HG02884 (cell line): ENCODE measurements at regions not wholly inside any gene's neighbourhood (a gene's known extent, or its start where the extent isn't known, plus 50 kb on each side); places are given as distances from the start of the nearest gene placed in this dataset.
A peak's percentile ranks its signal among the peaks of the same experiment; 100 is the strongest.

Experiments used
- ATAC-seq: cut with Tn5 transposase; IDR thresholded peaks from one replicate; pipeline ENCODE4 v1.9.1; 2021; ENCODE audit warnings: mild to moderate bottlenecking, moderate library complexity; ENCODE audit not compliant: unreplicated experiment

- no peak for ATAC-seq
Measured at GRCh38 chr4:167469436-167469835, 235.1 kb upstream of the SPOCK3 start.

- no peak for ATAC-seq
Measured at GRCh38 chr4:167475951-167476350, 241.7 kb upstream of the SPOCK3 start.

- ATAC-seq = no peak
Measured at GRCh38 chr4:167492007-167492406, 257.7 kb upstream of the SPOCK3 start.

GRCh38 chr4:167509551-167509950 is 275.3 kb upstream of the SPOCK3 start:
- no peak for ATAC-seq

DNA sequence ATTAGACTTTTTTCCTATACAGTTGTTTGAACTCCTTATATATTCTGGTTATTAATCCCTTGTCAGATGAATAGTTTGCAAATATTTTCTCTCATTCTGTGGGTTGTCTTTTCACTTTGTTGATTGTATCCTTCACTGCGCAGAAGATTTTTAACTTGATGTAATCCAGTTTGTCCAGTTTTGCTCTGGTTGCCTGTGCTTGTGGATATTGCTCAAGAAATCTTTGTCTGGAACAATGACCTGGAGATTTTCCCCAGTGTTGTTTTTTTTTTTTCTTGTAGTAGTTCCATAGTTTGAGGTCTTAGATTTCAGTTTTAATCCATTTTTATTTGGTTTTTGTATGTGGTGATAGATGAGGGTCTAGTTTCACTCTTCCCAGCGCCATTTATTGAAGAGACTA is 289.8 kb upstream of the SPOCK3 start:
- no peak for ATAC-seq

DNA sequence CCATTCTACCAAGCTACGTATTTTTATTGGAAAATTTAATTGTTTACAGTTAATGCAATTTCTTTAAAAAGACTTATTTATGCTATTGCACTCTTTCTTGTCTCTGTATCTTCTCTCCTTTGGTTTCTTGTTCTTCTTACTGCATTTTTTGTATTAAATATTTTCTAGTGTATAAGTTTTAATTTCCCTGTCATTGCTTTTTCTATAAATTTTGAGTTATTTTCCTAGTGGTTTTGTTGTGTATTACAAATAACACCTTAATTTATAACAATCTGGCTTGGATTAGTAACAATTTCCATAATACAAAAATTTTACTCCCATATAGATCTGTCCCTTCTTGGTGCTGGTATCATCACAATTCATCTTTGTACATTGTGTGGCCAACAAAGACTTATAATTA is 303.5 kb upstream of the SPOCK3 start:
- ATAC-seq = no peak

GRCh38 chr4:167541286-167541685 is 307.0 kb upstream of the SPOCK3 start:
- ATAC-seq = no peak

GRCh38 chr4:167544391-167544790 is 310.1 kb upstream of the SPOCK3 start:
- ATAC-seq = no peak

GRCh38 chr4:167550021-167550420 is 315.7 kb upstream of the SPOCK3 start:
- ATAC-seq = no peak

DNA sequence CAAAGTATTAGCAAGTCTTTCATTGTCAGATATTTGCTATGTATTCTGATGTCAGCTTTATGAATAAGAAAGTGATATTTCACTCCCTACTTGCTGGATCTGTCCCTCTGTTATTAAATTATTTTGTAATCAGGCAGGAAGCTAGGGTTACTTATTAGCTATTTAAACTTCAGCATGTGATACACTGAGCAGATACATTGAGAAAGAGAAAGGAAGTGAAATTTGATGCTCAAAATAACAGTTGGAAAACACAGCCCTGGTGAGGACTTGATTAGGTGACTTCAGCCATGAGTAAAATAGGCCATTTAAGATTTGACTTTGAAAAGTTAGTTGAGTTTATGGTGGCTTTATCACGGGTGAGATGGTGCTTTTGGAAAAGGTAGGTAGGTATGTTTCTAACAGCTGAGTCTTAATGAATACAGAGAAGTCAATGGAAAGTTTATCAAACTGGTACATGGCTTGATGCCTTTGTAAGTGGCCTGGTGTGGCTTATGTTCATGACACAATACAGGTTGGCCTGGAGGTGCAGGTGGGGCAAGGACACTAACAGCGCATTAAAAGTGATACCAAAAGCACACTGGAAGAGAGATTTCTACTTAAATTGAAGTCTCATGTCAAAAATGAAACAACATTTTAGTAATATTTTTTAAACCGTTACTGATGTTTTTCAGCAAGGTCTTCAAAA is 321.2 kb upstream of the SPOCK3 start:
- ATAC-seq = no peak

GRCh38 chr4:167578906-167579305 is 344.6 kb upstream of the SPOCK3 start:
- no peak for ATAC-seq

DNA sequence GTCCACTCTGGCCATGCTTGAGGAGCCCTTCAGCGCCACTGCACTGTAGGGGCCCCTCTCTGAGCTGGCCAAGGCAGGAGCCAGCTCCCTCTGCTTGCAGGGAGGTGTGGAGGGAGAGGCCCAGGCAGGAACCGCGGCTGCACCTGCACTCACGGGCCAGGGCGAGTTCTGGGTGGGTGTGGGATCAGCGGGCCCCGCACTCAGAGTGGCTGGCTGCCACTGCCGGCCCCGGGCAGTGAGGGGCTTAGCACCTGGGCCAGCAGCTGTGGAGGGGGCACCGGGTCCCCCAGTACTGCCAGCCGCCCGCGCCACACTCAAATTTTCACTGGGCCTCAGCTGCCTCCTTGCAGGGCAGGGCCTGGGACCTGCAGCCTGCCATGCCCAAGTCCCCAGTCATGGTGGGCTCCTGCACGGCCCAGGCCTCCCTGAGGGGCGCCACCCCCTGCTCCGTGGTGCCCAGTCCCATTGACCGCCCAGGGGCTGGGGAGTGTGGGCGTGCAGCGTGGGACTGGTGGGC is 347.2 kb upstream of the SPOCK3 start:
- no peak for ATAC-seq

- ATAC-seq = no peak
Measured at GRCh38 chr4:167587361-167587760, 353.1 kb upstream of the SPOCK3 start.

- ATAC-seq = no peak
Measured at GRCh38 chr4:167595898-167596297, 361.6 kb upstream of the SPOCK3 start.

DNA sequence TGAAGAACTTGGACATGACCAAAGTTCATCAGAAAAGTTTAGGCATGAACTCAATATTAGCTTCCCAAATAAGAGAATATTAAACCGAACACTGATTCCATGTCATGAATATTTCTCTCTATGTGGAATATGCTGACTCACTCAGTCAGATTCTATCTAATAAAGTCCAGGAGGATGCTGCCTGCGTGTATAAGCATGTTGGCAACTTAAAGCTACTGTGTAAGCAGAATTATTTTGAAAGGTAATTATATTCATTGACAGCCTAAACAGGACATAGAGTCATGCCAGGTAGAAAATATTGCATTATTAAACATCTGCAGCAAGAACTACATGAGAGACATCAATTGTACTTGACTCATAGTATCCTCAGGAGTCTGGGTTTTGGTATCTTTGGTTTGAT is 367.9 kb upstream of the SPOCK3 start:
- ATAC-seq = no peak

DNA sequence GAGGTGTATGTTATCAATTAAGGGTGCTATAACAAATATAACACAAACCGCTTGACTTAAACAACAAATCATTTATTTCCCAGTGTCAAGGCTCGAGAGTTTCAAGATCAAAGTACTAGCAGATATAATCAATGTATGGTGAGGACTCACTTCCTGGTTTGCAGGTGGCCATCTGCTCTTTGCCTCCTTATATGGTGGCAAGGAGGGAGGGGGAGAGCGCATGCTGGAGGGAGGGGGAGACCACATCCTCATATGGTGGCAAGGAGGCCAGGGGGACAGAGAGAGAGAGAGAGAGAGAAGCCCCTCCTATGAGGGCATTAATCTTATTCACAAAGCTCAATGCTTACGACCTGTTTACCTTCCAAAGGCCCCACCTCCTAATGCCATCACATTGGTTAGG is 372.3 kb upstream of the SPOCK3 start:
- ATAC-seq = no peak

- ATAC-seq = no peak
Measured at GRCh38 chr4:167613381-167613780, 379.1 kb upstream of the SPOCK3 start.

- no peak for ATAC-seq
Measured at GRCh38 chr4:167614866-167615265, 380.6 kb upstream of the SPOCK3 start.

DNA sequence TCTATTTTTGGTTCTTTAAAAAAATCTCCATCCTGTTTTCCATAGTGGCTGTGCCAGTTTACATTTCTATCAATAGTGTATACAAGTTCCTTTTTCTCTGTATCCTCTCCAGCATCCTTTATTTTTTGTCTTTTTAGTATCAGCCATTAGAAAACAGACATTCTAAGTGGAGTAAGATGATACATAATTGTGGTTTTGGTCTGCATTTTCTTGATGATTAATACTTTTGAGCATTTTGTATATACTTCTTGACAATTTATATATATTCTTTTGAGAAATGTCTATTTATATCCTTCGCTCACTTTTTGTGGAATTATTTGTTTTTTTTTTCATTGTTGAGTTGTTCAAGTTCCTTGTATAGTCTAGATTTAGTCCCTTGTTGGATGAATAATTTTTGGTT is 382.2 kb upstream of the SPOCK3 start:
- no peak for ATAC-seq

DNA sequence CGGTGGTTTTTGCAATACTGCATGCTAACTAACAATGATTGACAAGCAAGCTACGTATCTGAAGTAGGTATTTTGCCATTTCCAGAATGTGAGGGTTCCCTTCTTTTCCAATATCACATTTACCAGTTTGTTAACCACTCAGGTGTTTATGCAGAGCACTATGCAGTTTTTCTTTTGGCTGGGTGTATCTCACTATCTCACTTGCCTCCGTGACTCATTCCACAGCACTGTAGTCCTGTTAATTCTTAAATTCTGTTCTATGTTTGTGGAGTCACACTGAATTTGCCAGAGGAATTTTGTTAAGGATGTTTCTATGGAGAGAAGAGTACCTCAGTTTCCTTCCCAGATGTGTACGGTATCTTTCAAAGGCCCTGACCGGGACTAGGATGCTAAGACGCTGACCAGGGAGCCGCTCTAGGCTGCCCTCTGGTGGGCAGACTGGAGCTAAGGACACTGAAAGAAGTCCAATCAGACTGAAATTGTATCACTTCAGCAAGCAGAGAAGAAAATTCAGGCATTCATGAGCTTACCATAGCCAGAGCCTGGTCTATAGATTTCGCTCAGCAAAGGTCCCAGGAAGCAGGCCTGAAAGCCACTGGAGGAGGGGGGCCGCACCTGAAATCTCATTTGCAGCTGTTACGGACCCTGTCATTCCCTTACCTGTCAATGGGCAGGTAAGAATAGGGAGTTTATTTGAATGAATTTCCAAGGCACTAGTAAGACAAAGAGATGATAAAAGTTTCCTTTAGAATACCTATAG is 388.4 kb upstream of the SPOCK3 start:
- ATAC-seq = peak; percentile 99

GRCh38 chr4:167623241-167623572 is 388.9 kb upstream of the SPOCK3 start:
- no peak for ATAC-seq

DNA sequence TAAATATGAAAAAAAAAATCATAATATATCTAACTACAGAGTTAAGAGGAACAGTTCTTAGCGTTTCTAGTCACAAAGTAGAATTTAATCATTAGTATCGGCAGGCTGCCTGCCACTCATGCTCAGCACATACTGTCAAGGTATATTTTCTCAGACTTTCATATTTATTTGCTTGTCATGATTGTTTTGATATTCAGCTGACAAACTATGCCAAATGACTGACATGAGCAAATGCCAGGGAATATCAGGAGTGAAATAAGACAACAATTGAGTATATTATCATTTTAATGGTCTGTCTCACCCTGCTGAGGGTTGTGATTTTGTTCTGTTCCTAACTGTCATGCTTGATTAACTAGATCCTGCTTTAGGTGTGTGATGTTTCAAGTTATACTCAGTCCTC is 395.0 kb upstream of the SPOCK3 start:
- ATAC-seq = no peak

- no peak for ATAC-seq
Measured at GRCh38 chr4:167642250-167642649, 408.0 kb upstream of the SPOCK3 start.
